Endodermal cell (in vitro differentiated cells): ENCODE measurements at regions not wholly inside any gene's neighbourhood (a gene's known extent, or its start where the extent isn't known, plus 50 kb on each side); places are given as distances from the start of the nearest gene placed in this dataset.

Source experiments
- DNase-seq: peaks from one replicate; pipeline ENCODE4 v3.0.0-alpha.2; 2017
- H3K27ac ChIP-seq: 2 replicates; pipeline ENCODE4 v1.5.1; 2013; ENCODE audit warnings: mild to moderate bottlenecking, low read depth, low read length, moderate library complexity
- H3K27me3 ChIP-seq: 2 replicates; pipeline ENCODE4 v1.6.1; 2013; ENCODE audit warnings: mild to moderate bottlenecking, low read length, moderate library complexity; ENCODE audit not compliant: insufficient read depth, control insufficient read depth, poor library complexity, severe bottlenecking
- H3K36me3 ChIP-seq: 2 replicates; pipeline ENCODE4 v1.7.0; 2013; ENCODE audit warnings: mild to moderate bottlenecking, low read length, moderate library complexity; ENCODE audit not compliant: control insufficient read depth, insufficient read depth
- H3K4me1 ChIP-seq: one replicate; pipeline ENCODE4 v1.7.0; 2013; ENCODE audit warnings: low read length; ENCODE audit not compliant: control insufficient read depth, insufficient read depth
- H3K4me3 ChIP-seq: 2 replicates; pipeline ENCODE4 v1.5.1; 2013; ENCODE audit warnings: mild to moderate bottlenecking, low read length, moderate library complexity
- H3K9ac ChIP-seq: 2 replicates; pipeline ENCODE4 v1.6.1; 2013; ENCODE audit warnings: mild to moderate bottlenecking, low read length, moderate library complexity; ENCODE audit not compliant: poor library complexity, severe bottlenecking; ENCODE audit errors: extremely low read depth
- H3K9me3 ChIP-seq: 2 replicates; pipeline ENCODE4 v1.6.1; 2013; ENCODE audit warnings: mild to moderate bottlenecking, low read length, moderate library complexity; ENCODE audit not compliant: control insufficient read depth
- H3K27ac Mint-ChIP-seq: 2 replicates; pipeline ENCODE4 v1.8.0; 2020; ENCODE audit warnings: mixed read lengths
- H3K27me3 Mint-ChIP-seq: 2 replicates; pipeline ENCODE4 v1.8.0; 2021; ENCODE audit warnings: mild to moderate bottlenecking, mixed read lengths; ENCODE audit not compliant: insufficient read depth
- H3K36me3 Mint-ChIP-seq: 2 replicates; pipeline ENCODE4 v1.8.0; 2020; ENCODE audit warnings: low read depth, mixed read lengths
- H3K4me1 Mint-ChIP-seq: 2 replicates; pipeline ENCODE4 v1.8.0; 2020; ENCODE audit warnings: mixed read lengths
- H3K4me3 Mint-ChIP-seq: 2 replicates; pipeline ENCODE4 v1.8.0; 2020; ENCODE audit warnings: mild to moderate bottlenecking, moderate library complexity, mixed read lengths
- H3K9me3 Mint-ChIP-seq: 2 replicates; pipeline ENCODE4 v1.8.0; 2020; ENCODE audit warnings: mild to moderate bottlenecking, mixed read lengths
- CTCF ChIP-seq: fragments of 200-600 bp; sonication (generic); conservative IDR thresholded peaks from 2 replicates; pipeline ENCODE4 v1.5.0; 2021; ENCODE audit warnings: antibody characterized with exemption, mild to moderate bottlenecking
- WGBS, 2 experiments: methylation state at CpG; one replicate each; pipeline versions ENCODE4 v1.1.5 to v1.1.7; 2013; ENCODE audit warnings: missing lambda C conversion rate in 2 of 2, mixed read lengths in 1 of 2; ENCODE audit not compliant: insufficient coverage in 1 of 2, insufficient read length in 1 of 2; 5-methylcytosine and 5-hydroxymethylcytosine counted together

- no peaks in the 10 kb centered on the region for H3K27me3 Mint-ChIP-seq
- TF ChIP-seq CTCF = no peak
- DNase-seq = no peak
- Histone ChIP-seq H3K9me3 (no peaks in the 10 kb centered on the region), H3K27ac (no peak overlapping the region), H3K4me3 (no peak overlapping the region), H3K9ac (no peak overlapping the region), H3K36me3 (no peaks in the 10 kb centered on the region), H3K27me3 (no peaks in the 10 kb centered on the region), H3K4me1 (peaks cover 7% of the 10 kb centered on the region)
- no peak overlapping the region for H3K27ac Mint-ChIP-seq
- peaks cover 14% of the 10 kb centered on the region for H3K4me1 Mint-ChIP-seq
- H3K36me3 Mint-ChIP-seq = no peaks in the 10 kb centered on the region
- no peaks in the 10 kb centered on the region for H3K9me3 Mint-ChIP-seq
- H3K4me3 Mint-ChIP-seq = no peak overlapping the region
Observed at GRCh38 chr2:192377173-192377572, 182.4 kb upstream of the TMEFF2 start.

GRCh38 chr2:192373754-192374153, 179.0 kb upstream of the TMEFF2 start:
- H3K27me3 ChIP-seq = no peaks in the 10 kb centered on the region
- no peak overlapping the region for H3K4me3 ChIP-seq
- Mint-ChIP-seq H3K27me3 (no peaks in the 10 kb centered on the region), H3K36me3 (no peaks in the 10 kb centered on the region), H3K27ac (no peak overlapping the region), H3K4me1 (no peaks in the 10 kb centered on the region), H3K4me3 (no peak overlapping the region), H3K9me3 (no peaks in the 10 kb centered on the region)
- H3K9ac ChIP-seq = no peak overlapping the region
- no peak overlapping the region for H3K27ac ChIP-seq
- no peaks in the 10 kb centered on the region for H3K4me1 ChIP-seq
- no peaks in the 10 kb centered on the region for H3K36me3 ChIP-seq
- DNase-seq = no peak
- 93% methylated on average over 2 of the region's 2 CpGs; no CpG with 5 or more reads in 1 of the 2 experiments for WGBS, 2 experiments
- TF ChIP-seq CTCF = no peak
- no peaks in the 10 kb centered on the region for H3K9me3 ChIP-seq

DNA sequence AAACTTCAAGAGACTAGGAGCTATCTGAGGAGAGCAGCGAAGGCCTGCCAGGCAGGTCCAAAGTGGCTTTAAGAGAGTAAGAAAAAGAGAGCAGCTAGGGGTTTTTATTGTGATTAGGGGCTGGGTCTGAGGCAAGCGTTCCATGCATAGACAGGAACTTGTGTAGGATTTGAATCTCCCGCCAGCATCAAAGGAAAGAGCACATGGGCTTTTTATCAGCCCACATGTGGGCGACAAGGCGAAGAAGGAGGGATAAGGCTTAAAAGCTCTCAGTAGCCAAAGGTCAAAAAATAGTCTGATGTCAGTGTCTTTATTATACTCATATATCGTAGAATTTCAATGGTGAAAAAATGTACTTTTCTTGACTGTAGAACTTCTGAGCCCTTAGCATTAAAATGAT, 178.5 kb upstream of the TMEFF2 start:
- Mint-ChIP-seq H3K4me3 (no peak overlapping the region), H3K4me1 (no peaks in the 10 kb centered on the region), H3K9me3 (no peaks in the 10 kb centered on the region), H3K27ac (no peak overlapping the region), H3K36me3 (no peaks in the 10 kb centered on the region), H3K27me3 (no peaks in the 10 kb centered on the region)
- Histone ChIP-seq H3K27me3 (no peaks in the 10 kb centered on the region), H3K27ac (no peak overlapping the region), H3K36me3 (no peaks in the 10 kb centered on the region), H3K4me1 (no peaks in the 10 kb centered on the region), H3K9ac (no peak overlapping the region), H3K4me3 (no peak overlapping the region), H3K9me3 (no peaks in the 10 kb centered on the region)
- DNase-seq = no peak
- WGBS, 2 experiments = 93 to 94% methylated on average over 6 of the region's 6 CpGs
- TF ChIP-seq CTCF = no peak
